HepG2 (cell line): ENCODE measurements at regions not wholly inside any gene's neighbourhood (a gene's known extent, or its start where the extent isn't known, plus 50 kb on each side); places are given as distances from the start of the nearest gene placed in this dataset.

Source experiments
- ATAC-seq: fragments of 200-7000 bp; cut with Tn5 transposase; 3 replicates; pipeline ENCODE4 v1.9.1; 2020; ENCODE audit warnings: mild to moderate bottlenecking, moderate library complexity
- BruUV-seq: library from RNA; stranded (reverse); fragments of 400-500 nt; replicated peaks from 2 replicates; lab custom pipeline; 2021; lab: Mats Ljungman, UMichigan
- CTCF ChIA-PET: fragments of 300-600 bp; formaldehyde crosslinking; extraction: SDS; loops from one replicate; lab custom pipeline; 2021; ENCODE audit warnings: low total read pairs, inconsistent platforms, low intra/inter-chr PET ratio; lab: Yijun Ruan, JAX
- POLR2A ChIA-PET: fragments of 350-600 bp; sonication (Branson Sonifier 250); formaldehyde crosslinking; loops from one replicate; lab custom pipeline; 2020; ENCODE audit warnings: antibody characterized with exemption, inconsistent platforms; lab: Yijun Ruan, JAX
- DNase-seq: peaks from one replicate; pipeline ENCODE4 v3.0.0-alpha.2; 2015; ENCODE audit warnings: low spot score
- FAIRE-seq: peaks from 3 replicates; lab custom pipeline; 2011; peaks lifted over from hg19 to GRCh38; lab: Jason Lieb, UNC
- H2AFZ ChIP-seq: one replicate; pipeline ENCODE4 v1.6.1; 2011; ENCODE audit warnings: low read length, inconsistent platforms
- H3K27ac ChIP-seq: fragments of 300-600 bp; 3 replicates; pipeline ENCODE4 v1.8.0; 2011; ENCODE audit warnings: mixed run types, mild to moderate bottlenecking, mixed read lengths, low read length, inconsistent platforms; ENCODE audit not compliant: insufficient read depth; ENCODE audit errors: extremely low read length
- H3K27me3 ChIP-seq, 2 experiments: fragments of 200-600 bp in 1 of 2; 2 replicates in 1 of 2; 3 replicates in 1 of 2; pipeline versions ENCODE4 v1.6.0 to v1.8.0; 2011; ENCODE audit warnings: low read length in 2 of 2, mild to moderate bottlenecking in 2 of 2, moderate library complexity in 2 of 2, inconsistent platforms in 1 of 2; ENCODE audit not compliant: insufficient read depth in 2 of 2, control insufficient read depth in 1 of 2
- H3K36me3 ChIP-seq, 2 experiments: fragments of 200-600 bp in 1 of 2; replicated peaks in 1 of 2; 2 replicates in 1 of 2; 3 replicates in 1 of 2; pipeline versions ENCODE4 v1.5.1 to v1.8.0; 2011; ENCODE audit warnings: low read length in 2 of 2, inconsistent platforms in 1 of 2; ENCODE audit not compliant: insufficient read depth in 2 of 2, control insufficient read depth in 1 of 2
- H3K4me1 ChIP-seq: 2 replicates; pipeline ENCODE4 v1.5.1; 2012; ENCODE audit warnings: low read length, inconsistent platforms; ENCODE audit not compliant: insufficient read depth
- H3K4me2 ChIP-seq: 2 replicates; pipeline ENCODE4 v1.6.0; 2011; ENCODE audit warnings: low read depth, low read length, inconsistent platforms
- H3K4me3 ChIP-seq, 3 experiments: fragments of 200-600 bp in 1 of 3; sonication (generic), shearing (Covaris generic) in 1 of 3; replicated peaks in 1 of 3; 2 replicates each; pipeline ENCODE4 v1.5.1; 2011 to 2016; ENCODE audit warnings: low read length in 3 of 3, inconsistent platforms in 2 of 3, low read depth in 2 of 3, mild to moderate bottlenecking in 2 of 3, control low read depth in 1 of 3, mixed read lengths in 1 of 3; ENCODE audit not compliant: insufficient read depth in 1 of 3
- H3K79me2 ChIP-seq: one replicate; pipeline ENCODE4 v1.6.1; 2011; ENCODE audit warnings: low read length, inconsistent platforms; ENCODE audit not compliant: insufficient read depth
- H3K9ac ChIP-seq: 2 replicates; pipeline ENCODE4 v1.6.0; 2011; ENCODE audit warnings: mild to moderate bottlenecking, low read depth, low read length, inconsistent platforms; ENCODE audit not compliant: insufficient read depth
- H3K9me3 ChIP-seq: 2 replicates; pipeline ENCODE4 v1.5.1; 2012; ENCODE audit warnings: mild to moderate bottlenecking, low read length
- H4K20me1 ChIP-seq: 2 replicates; pipeline ENCODE4 v1.6.0; 2011; ENCODE audit warnings: inconsistent platforms, mild to moderate bottlenecking, low read length, moderate library complexity; ENCODE audit not compliant: insufficient read depth
- ERF ChIP-seq: IDR thresholded peaks from 2 replicates; pipeline ENCODE4 v1.6.1; 2018; ENCODE audit warnings: missing biosample characterization, missing genetic modification reagents
- SMARCC2 ChIP-seq: fragments of 450-650 bp; IDR thresholded peaks from 2 replicates; pipeline ENCODE4 v1.6.1; 2017; ENCODE audit warnings: antibody characterized with exemption, mild to moderate bottlenecking
- ZIK1 ChIP-seq: sonication (generic); formaldehyde crosslinking; IDR thresholded peaks from 2 replicates; pipeline ENCODE4 v1.5.0; 2020; ENCODE audit warnings: mild to moderate bottlenecking, low read depth, missing genetic modification reagents, borderline replicate concordance
- ZNF329 ChIP-seq: sonication (generic); formaldehyde crosslinking; IDR thresholded peaks from 2 replicates; pipeline ENCODE4 v1.9.0; 2021; ENCODE audit warnings: low read depth, mild to moderate bottlenecking, missing genetic modification reagents
- WGBS: methylation state at CpG from one replicate; pipeline ENCODE4 v1.1.6; 2017; ENCODE audit warnings: low lambda C conversion rate; 5-methylcytosine and 5-hydroxymethylcytosine counted together
- in situ Hi-C: cut with HindIII; loops from 2 replicates; pipeline ENCODE4 v1.10.0; 2017; ENCODE audit warnings: low pct_unique_long_range_greater_than_20kb; ENCODE audit not compliant: extremely low pct_ligation_motif_present
- intact Hi-C: fragments of 100-400 bp; cut with micrococcal nuclease; formaldehyde crosslinking; loops from one replicate; pipeline ENCODE4 v1.10.0; 2022; ENCODE audit not compliant: unreplicated experiment
- TF ChIP-seq, protein P1 (sequence below): sonication (generic); formaldehyde crosslinking; IDR thresholded peaks from 2 replicates; pipeline ENCODE4 v1.5.0; 2020; ENCODE audit warnings: missing genetic modification reagents
- TF ChIP-seq, protein P2 (sequence below): sonication (generic); formaldehyde crosslinking; IDR thresholded peaks from 2 replicates; pipeline ENCODE4 v1.4.0; 2020; ENCODE audit warnings: low read depth, mild to moderate bottlenecking, missing genetic modification reagents
- TF ChIP-seq, protein P3 (sequence below): sonication (generic); formaldehyde crosslinking; conservative IDR thresholded peaks from 2 replicates; pipeline ENCODE4 v1.4.0; 2020; ENCODE audit warnings: missing genetic modification reagents
- TF ChIP-seq, protein P4 (sequence below): sonication (generic); formaldehyde crosslinking; IDR thresholded peaks from 2 replicates; pipeline ENCODE4 v1.5.1; 2020; ENCODE audit warnings: mild to moderate bottlenecking, missing genetic modification reagents, moderate library complexity

DNA sequence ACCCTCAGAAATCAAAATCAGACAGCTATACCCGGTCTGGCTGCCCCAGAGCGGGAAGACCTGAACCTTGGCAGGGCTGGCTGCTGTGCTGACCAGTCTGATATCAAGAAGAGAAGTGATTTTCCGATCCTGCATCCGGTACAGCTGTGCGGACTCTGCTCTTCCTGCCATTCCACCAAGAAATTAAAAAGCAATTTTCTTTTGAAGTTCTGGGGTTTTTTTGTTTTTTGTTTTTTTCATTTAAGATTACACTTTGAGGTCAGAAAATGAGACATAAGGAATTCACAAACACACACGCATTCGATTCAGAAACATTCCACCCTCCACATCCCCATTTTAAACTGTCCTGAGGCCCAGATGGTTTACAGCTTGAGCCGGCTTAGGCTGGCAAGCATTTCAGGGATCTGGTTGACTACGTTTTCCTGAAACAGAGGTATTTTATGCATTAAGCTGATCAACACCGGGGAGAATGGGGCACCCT is 156.5 kb downstream of the COL6A3 start:
- H3K27me3 ChIP-seq: peaks cover 2 to 13% of the 10 kb centered on the region in 2 experiments; a peak in 3 of 5 replicates
- WGBS: 32% methylated on average over 10 of the region's 10 CpGs
- H3K79me2 ChIP-seq: no peaks in the 10 kb centered on the region
- ChIA-PET CTCF (no interaction called here), POLR2A (no interaction called here)
- no peak for ATAC-seq
- H3K27ac ChIP-seq: no peak overlapping the region
- no TSS peak for BruUV-seq
- DNase-seq: no peak
- H3K4me2 ChIP-seq: no peak overlapping the region
- H3K4me1 ChIP-seq: no peaks in the 10 kb centered on the region
- no peaks in the 10 kb centered on the region for H3K36me3 ChIP-seq
- intact Hi-C loops (no loop called here), in situ Hi-C loops (no loop called here)
- no peak overlapping the region for H3K9ac ChIP-seq
- no peak overlapping the region for H2AFZ ChIP-seq
- TF ChIP-seq, protein P1, sequence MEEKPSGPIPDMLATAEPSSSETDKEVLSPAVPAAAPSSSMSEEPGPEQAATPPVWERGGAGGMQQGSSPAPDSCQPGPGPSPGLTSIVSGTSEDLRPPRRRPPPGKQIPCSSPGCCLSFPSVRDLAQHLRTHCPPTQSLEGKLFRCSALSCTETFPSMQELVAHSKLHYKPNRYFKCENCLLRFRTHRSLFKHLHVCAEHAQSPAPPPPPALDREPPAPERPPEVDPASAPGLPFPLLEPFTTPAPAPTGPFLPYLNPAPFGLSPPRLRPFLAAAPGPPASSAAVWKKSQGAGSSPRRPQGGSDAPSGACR (CRISPR knock-in tag): no peak
- TF ChIP-seq ERF (CRISPR knock-in tag) (no peak), ZIK1 (CRISPR knock-in tag) (no peak), SMARCC2 (no peak), ZNF329 (CRISPR knock-in tag) (no peak)
- TF ChIP-seq, protein P2, sequence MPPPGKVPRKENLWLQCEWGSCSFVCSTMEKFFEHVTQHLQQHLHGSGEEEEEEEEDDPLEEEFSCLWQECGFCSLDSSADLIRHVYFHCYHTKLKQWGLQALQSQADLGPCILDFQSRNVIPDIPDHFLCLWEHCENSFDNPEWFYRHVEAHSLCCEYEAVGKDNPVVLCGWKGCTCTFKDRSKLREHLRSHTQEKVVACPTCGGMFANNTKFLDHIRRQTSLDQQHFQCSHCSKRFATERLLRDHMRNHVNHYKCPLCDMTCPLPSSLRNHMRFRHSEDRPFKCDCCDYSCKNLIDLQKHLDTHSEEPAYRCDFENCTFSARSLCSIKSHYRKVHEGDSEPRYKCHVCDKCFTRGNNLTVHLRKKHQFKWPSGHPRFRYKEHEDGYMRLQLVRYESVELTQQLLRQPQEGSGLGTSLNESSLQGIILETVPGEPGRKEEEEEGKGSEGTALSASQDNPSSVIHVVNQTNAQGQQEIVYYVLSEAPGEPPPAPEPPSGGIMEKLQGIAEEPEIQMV (CRISPR knock-in tag): no peak
- TF ChIP-seq, protein P3, sequence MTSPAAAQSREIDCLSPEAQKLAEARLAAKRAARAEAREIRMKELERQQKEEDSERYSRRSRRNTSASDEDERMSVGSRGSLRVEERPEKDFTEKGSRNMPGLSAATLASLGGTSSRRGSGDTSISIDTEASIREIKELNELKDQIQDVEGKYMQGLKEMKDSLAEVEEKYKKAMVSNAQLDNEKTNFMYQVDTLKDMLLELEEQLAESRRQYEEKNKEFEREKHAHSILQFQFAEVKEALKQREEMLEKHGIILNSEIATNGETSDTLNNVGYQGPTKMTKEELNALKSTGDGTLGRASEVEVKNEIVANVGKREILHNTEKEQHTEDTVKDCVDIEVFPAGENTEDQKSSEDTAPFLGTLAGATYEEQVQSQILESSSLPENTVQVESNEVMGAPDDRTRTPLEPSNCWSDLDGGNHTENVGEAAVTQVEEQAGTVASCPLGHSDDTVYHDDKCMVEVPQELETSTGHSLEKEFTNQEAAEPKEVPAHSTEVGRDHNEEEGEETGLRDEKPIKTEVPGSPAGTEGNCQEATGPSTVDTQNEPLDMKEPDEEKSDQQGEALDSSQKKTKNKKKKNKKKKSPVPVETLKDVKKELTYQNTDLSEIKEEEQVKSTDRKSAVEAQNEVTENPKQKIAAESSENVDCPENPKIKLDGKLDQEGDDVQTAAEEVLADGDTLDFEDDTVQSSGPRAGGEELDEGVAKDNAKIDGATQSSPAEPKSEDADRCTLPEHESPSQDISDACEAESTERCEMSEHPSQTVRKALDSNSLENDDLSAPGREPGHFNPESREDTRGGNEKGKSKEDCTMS (CRISPR knock-in tag): no peak
- TF ChIP-seq, protein P4, sequence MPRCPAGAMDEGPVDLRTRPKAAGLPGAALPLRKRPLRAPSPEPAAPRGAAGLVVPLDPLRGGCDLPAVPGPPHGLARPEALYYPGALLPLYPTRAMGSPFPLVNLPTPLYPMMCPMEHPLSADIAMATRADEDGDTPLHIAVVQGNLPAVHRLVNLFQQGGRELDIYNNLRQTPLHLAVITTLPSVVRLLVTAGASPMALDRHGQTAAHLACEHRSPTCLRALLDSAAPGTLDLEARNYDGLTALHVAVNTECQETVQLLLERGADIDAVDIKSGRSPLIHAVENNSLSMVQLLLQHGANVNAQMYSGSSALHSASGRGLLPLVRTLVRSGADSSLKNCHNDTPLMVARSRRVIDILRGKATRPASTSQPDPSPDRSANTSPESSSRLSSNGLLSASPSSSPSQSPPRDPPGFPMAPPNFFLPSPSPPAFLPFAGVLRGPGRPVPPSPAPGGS (CRISPR knock-in tag): no peak
- FAIRE-seq: no peak
- H4K20me1 ChIP-seq: no peaks in the 10 kb centered on the region
- no peak overlapping the region for H3K4me3 ChIP-seq
- no peaks in the 10 kb centered on the region for H3K9me3 ChIP-seq
